ENCODE measurements at regions not wholly inside any gene's neighbourhood (a gene's known extent, or its start where the extent isn't known, plus 50 kb on each side); places are given as distances from the start of the nearest gene placed in this dataset.

DNA sequence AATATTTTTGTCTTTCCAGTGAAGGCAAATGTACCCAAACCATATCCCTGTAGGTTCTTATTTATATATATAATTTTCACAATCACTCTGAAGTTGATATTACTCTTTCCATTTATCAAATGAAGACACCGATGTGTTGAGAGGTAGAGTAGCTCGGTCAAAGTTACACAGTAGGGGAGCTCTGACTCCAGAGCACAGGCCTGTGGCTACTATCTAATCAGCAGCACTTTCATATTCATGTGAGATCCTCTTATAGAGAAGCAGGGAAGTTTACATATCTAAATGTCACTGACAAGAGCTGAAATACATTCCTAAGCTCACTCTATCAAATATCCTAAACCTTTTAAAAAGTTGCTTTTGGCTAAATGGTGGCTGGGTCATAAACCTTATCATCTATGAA lies 241.1 kb upstream of the B3GALT2 start:
- TF ChIP-seq ARNTL (CRISPR knock-in tag; IDR thresholded peaks at IDR 0.05; ENCODE audit: borderline replicate concordance, low read depth) = no peak
- TF ChIP-seq ZFP30 (CRISPR knock-in tag; IDR thresholded peaks at IDR 0.05) = no peak
- TF ChIP-seq RARB (CRISPR knock-in tag; IDR thresholded peaks at IDR 0.05) = no peak
- TF ChIP-seq, protein P1, sequence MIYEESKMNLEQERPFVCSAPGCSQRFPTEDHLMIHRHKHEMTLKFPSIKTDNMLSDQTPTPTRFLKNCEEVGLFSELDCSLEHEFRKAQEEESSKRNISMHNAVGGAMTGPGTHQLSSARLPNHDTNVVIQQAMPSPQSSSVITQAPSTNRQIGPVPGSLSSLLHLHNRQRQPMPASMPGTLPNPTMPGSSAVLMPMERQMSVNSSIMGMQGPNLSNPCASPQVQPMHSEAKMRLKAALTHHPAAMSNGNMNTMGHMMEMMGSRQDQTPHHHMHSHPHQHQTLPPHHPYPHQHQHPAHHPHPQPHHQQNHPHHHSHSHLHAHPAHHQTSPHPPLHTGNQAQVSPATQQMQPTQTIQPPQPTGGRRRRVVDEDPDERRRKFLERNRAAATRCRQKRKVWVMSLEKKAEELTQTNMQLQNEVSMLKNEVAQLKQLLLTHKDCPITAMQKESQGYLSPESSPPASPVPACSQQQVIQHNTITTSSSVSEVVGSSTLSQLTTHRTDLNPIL (CRISPR knock-in tag; IDR thresholded peaks at IDR 0.05; ENCODE audit: low read depth) = no peak
- TF ChIP-seq PATZ1 (CRISPR knock-in tag; IDR thresholded peaks at IDR 0.05; ENCODE audit: borderline replicate concordance) = no peak
- TF ChIP-seq ISL1 (CRISPR knock-in tag; IDR thresholded peaks at IDR 0.05) = no peak
- no peak for TF ChIP-seq GLIS3 (CRISPR knock-in tag; IDR thresholded peaks at IDR 0.05)
- no peak for TF ChIP-seq ZFP3 (CRISPR knock-in tag; IDR thresholded peaks at IDR 0.05)
- TF ChIP-seq, protein P2, sequence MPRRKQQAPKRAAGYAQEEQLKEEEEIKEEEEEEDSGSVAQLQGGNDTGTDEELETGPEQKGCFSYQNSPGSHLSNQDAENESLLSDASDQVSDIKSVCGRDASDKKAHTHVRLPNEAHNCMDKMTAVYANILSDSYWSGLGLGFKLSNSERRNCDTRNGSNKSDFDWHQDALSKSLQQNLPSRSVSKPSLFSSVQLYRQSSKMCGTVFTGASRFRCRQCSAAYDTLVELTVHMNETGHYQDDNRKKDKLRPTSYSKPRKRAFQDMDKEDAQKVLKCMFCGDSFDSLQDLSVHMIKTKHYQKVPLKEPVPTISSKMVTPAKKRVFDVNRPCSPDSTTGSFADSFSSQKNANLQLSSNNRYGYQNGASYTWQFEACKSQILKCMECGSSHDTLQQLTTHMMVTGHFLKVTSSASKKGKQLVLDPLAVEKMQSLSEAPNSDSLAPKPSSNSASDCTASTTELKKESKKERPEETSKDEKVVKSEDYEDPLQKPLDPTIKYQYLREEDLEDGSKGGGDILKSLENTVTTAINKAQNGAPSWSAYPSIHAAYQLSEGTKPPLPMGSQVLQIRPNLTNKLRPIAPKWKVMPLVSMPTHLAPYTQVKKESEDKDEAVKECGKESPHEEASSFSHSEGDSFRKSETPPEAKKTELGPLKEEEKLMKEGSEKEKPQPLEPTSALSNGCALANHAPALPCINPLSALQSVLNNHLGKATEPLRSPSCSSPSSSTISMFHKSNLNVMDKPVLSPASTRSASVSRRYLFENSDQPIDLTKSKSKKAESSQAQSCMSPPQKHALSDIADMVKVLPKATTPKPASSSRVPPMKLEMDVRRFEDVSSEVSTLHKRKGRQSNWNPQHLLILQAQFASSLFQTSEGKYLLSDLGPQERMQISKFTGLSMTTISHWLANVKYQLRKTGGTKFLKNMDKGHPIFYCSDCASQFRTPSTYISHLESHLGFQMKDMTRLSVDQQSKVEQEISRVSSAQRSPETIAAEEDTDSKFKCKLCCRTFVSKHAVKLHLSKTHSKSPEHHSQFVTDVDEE (CRISPR knock-in tag; IDR thresholded peaks at IDR 0.05) = no peak
- no peak for TF ChIP-seq SNAI2 (CRISPR knock-in tag; IDR thresholded peaks at IDR 0.05)
